GM13977 (cell line): ENCODE measurements at regions not wholly inside any gene's neighbourhood (a gene's known extent, or its start where the extent isn't known, plus 50 kb on each side); places are given as distances from the start of the nearest gene placed in this dataset.
"Not testable (repeated sequence)": the region's sequence is repeated elsewhere in the genome, so short reads cannot be mapped to it uniquely, and the experiment has no call there.

Experiments used
- DNase-seq: peaks from one replicate; pipeline ENCODE4 v3.0.0; 2012; ENCODE audit warnings: low spot score
- CTCF ChIP-seq: IDR thresholded peaks from 2 replicates; pipeline ENCODE4 v1.5.1; 2012; ENCODE audit warnings: mild to moderate bottlenecking, control low read depth; ENCODE audit not compliant: insufficient read depth; ENCODE audit errors: extremely low read depth, missing control alignments
- in situ Hi-C: fragments of 300-500 bp; cut with MboI; formaldehyde crosslinking; loops from one replicate; pipeline ENCODE4 v1.12.0; 2022; ENCODE audit warnings: low sequenced_read_pairs, low pct_unique_long_range_greater_than_20kb, mixed read lengths, inconsistent platforms; ENCODE audit not compliant: unreplicated experiment

GRCh38 chr14:25444381-25444780 is 394.4 kb upstream of the STXBP6 start:
- DNase-seq, result no peak
- TF ChIP-seq CTCF, result no peak
- in situ Hi-C loops, result no loop called here

GRCh38 chr14:25440382-25440781 is 390.4 kb upstream of the STXBP6 start:
- in situ Hi-C loops, result not testable (repeated sequence)

GRCh38 chr14:25436906-25437305 is 387.0 kb upstream of the STXBP6 start:
- DNase-seq, result no peak
- in situ Hi-C loops, result no loop called here

More at GRCh38 chr14:25440382-25440781, 390.4 kb upstream of the STXBP6 start:
- not testable (repeated sequence) for DNase-seq

GRCh38 chr14:25436288-25436875 is 386.4 kb upstream of the STXBP6 start:
- no peak for TF ChIP-seq CTCF
- in situ Hi-C loops, result no loop called here
- no peak for DNase-seq

More at GRCh38 chr14:25436906-25437305, 387.0 kb upstream of the STXBP6 start:
- TF ChIP-seq CTCF, result no peak

- no peak for TF ChIP-seq CTCF
- DNase-seq, result no peak
- in situ Hi-C loops, result no loop called here
Measured at GRCh38 chr14:25431211-25432076, 381.5 kb upstream of the STXBP6 start.

GRCh38 chr14:25430808-25431207 is 380.9 kb upstream of the STXBP6 start:
- TF ChIP-seq CTCF, result no peak
- in situ Hi-C loops, result no loop called here
- DNase-seq, result no peak

GRCh38 chr14:25412998-25413397 is 363.1 kb upstream of the STXBP6 start:
- no peak for DNase-seq
- in situ Hi-C loops, result no loop called here
- no peak for TF ChIP-seq CTCF
